Tibial artery (tissue), 4 donors: ENCODE measurements at regions not wholly inside any gene's neighbourhood (a gene's known extent, or its start where the extent isn't known, plus 50 kb on each side); places are given as distances from the start of the nearest gene placed in this dataset.

ENCODE experiments used
- DNase-seq, 2 donors: peaks; one replicate each; pipeline ENCODE4 v3.0.0-alpha.2; 2019
- H3K27ac ChIP-seq, 2 donors: fragments of 200-600 bp; sonication (generic) in 1 of 2; 1 replicate in 1 of 2; 2 replicates in 1 of 2; pipeline ENCODE4 v1.5.1; 2018 to 2019; ENCODE audit warnings: mild to moderate bottlenecking in 1 of 2
- H3K27me3 ChIP-seq, 2 donors: fragments of 200-600 bp; sonication (generic) in 1 of 2; one replicate each; pipeline versions ENCODE4 v1.5.1 to v1.6.0; 2016 to 2019
- H3K36me3 ChIP-seq, 3 donors: fragments of 200-600 bp; sonication (generic) in 2 of 3; one replicate each; pipeline ENCODE4 v1.5.1; 2016 to 2019; ENCODE audit warnings: mild to moderate bottlenecking in 2 of 3
- H3K4me1 ChIP-seq, 4 donors: fragments of 200-600 bp; sonication (generic) in 2 of 4; 1 replicate in 3 of 4; 2 replicates in 1 of 4; pipeline ENCODE4 v1.5.1; 2016 to 2019
- H3K4me3 ChIP-seq, 2 donors: fragments of 200-600 bp; sonication (generic) in 1 of 2; 1 replicate in 1 of 2; 2 replicates in 1 of 2; pipeline ENCODE4 v1.5.1; 2018 to 2019; ENCODE audit warnings: mild to moderate bottlenecking in 2 of 2
- H3K9me3 ChIP-seq, 3 donors: fragments of 200-600 bp; sonication (generic) in 1 of 3; one replicate each; pipeline ENCODE4 v1.5.1; 2016 to 2019
- CTCF ChIP-seq, 2 experiments: fragments of 200-600 bp in 1 of 2; fragments of 450-650 bp in 1 of 2; IDR thresholded peaks; one replicate each; pipeline ENCODE4 v1.5.1; 2017 to 2019; ENCODE audit warnings: antibody characterized with exemption in 2 of 2, mild to moderate bottlenecking in 1 of 2, moderate library complexity in 1 of 2
- intact Hi-C: fragments of 100-400 bp; cut with DNase I; formaldehyde crosslinking; loops from one replicate; pipeline ENCODE4 v1.15.0; 2023; ENCODE audit warnings: low total_unique reads

DNA sequence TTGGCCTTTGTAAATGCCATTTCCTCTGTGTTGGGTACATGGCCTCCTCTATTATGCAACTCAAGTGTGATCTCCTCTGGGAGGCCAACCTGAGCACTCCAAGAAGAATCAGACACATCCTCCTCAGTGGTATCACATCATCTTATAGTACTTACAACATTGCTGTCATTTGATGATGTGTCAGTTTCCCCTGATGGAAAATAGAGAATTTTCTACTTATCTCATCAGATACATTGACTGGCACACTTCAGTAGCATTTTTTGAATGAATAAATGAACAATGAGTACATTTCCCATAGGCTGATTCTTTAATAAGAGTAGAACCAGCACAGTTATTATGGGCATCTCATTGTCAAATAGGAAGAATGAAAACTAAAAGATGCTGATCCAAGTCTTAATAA, 86.6 kb upstream of the NXPH2 start:
- intact Hi-C loops, result no loop called here
- Histone ChIP-seq H3K4me1 (no peaks in the 10 kb centered on the region), H3K27ac (no peak overlapping the region), H3K9me3 (no peaks in the 10 kb centered on the region), H3K36me3 (no peaks in the 10 kb centered on the region), H3K27me3 (no peaks in the 10 kb centered on the region), H3K4me3 (no peak overlapping the region)
- DNase-seq, result no peak
- no peak for TF ChIP-seq CTCF (IDR thresholded peaks at IDR 0.05)

DNA sequence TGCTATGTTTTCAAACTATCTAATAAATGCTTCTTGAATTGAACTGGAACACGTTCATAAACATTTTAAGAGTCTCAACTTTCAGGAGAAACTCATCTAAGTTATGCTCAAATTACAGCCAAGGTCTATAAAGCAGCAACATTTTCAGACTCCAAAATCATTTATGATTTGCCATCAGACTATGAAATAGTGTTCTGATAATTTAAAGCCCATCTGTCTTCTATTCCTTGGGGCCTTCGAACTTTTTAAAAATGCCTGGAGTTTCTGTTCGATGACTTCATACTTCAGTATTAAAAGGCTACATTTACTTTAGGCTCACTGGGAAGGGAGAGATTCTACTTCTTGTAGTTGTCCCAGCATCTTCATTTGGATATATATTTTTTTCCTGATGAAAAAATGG, 73.6 kb upstream of the NXPH2 start:
- no peak for DNase-seq
- H3K36me3 ChIP-seq, result no peaks in the 10 kb centered on the region
- no peaks in the 10 kb centered on the region for H3K4me1 ChIP-seq
- H3K27me3 ChIP-seq, result no peaks in the 10 kb centered on the region
- H3K9me3 ChIP-seq, result no peaks in the 10 kb centered on the region
- H3K4me3 ChIP-seq, result no peak overlapping the region
- intact Hi-C loops, result no loop called here
- no peak for TF ChIP-seq CTCF (IDR thresholded peaks at IDR 0.05)
- no peak overlapping the region for H3K27ac ChIP-seq

- Histone ChIP-seq H3K36me3 (no peaks in the 10 kb centered on the region), H3K27me3 (no peaks in the 10 kb centered on the region), H3K9me3 (no peaks in the 10 kb centered on the region), H3K27ac (no peak overlapping the region), H3K4me1 (no peaks in the 10 kb centered on the region), H3K4me3 (no peak overlapping the region)
- intact Hi-C loops, result no loop called here
- TF ChIP-seq CTCF (IDR thresholded peaks at IDR 0.05), result no peak
- DNase-seq, result no peak
Measured at GRCh38 chr2:138853296-138853695, 73.1 kb upstream of the NXPH2 start.

- Histone ChIP-seq H3K27me3 (no peaks in the 10 kb centered on the region), H3K4me3 (no peak overlapping the region), H3K4me1 (no peaks in the 10 kb centered on the region), H3K36me3 (no peaks in the 10 kb centered on the region), H3K9me3 (no peaks in the 10 kb centered on the region), H3K27ac (no peak overlapping the region)
- intact Hi-C loops, result no loop called here
- TF ChIP-seq CTCF (IDR thresholded peaks at IDR 0.05), result peak in 1 of 2 experiments; percentile 24
- DNase-seq, result no peak
Measured at GRCh38 chr2:138846216-138846821, 66.1 kb upstream of the NXPH2 start.

DNA sequence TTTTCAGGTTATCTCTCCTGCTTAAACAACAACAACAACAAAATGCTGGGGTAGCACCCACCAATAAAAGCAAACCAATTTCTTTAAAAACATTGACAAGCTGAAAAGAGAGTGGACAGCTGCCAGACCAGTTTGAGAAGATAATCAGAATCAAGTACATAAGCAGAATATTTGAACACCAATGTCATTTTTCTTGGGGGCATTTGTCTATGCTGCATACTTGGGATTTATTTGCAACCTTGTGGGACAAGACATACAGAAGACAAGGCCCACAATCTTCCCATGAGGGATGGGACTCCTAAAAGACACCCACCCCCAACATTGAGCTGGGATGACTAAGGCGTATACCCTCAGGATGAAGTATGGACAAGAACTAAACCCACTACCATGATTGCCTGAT, 62.2 kb upstream of the NXPH2 start:
- no peak overlapping the region for H3K27ac ChIP-seq
- no peak for TF ChIP-seq CTCF (IDR thresholded peaks at IDR 0.05)
- no peak for DNase-seq
- intact Hi-C loops, result no loop called here
- H3K9me3 ChIP-seq, result no peaks in the 10 kb centered on the region
- H3K36me3 ChIP-seq, result no peaks in the 10 kb centered on the region
- no peaks in the 10 kb centered on the region for H3K4me1 ChIP-seq
- H3K27me3 ChIP-seq, result no peaks in the 10 kb centered on the region
- no peak overlapping the region for H3K4me3 ChIP-seq

DNA sequence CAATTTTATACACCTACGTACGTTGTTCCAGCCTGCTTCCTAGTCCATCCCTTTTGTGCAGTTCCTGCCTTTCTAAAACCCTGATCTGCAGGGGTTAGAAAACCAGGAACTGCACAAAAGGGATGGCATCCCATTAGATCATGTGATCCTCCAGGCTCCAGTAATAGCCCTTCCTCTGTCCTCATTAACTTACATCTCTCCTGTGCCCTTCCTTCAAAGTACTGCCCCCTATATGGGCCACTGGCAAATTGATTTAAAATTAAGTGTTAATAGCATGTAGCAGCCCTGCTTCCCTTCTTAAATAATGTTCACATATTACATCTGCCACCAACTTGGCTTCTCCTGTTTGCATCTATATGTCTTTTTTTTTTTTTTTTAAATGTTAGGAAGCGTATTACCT, 61.3 kb upstream of the NXPH2 start:
- DNase-seq, result no peak
- intact Hi-C loops, result no loop called here
- Histone ChIP-seq H3K9me3 (no peaks in the 10 kb centered on the region), H3K4me3 (no peak overlapping the region), H3K4me1 (no peaks in the 10 kb centered on the region), H3K27me3 (no peaks in the 10 kb centered on the region), H3K27ac (no peak overlapping the region), H3K36me3 (no peaks in the 10 kb centered on the region)
- TF ChIP-seq CTCF (IDR thresholded peaks at IDR 0.05), result no peak
